SK-N-SH (cell line): ENCODE measurements at regions not wholly inside any gene's neighbourhood (a gene's known extent, or its start where the extent isn't known, plus 50 kb on each side); places are given as distances from the start of the nearest gene placed in this dataset.

Source experiments
- CTCF ChIA-PET: fragments of 300-600, 350-600 bp; formaldehyde crosslinking; extraction: SDS; loops from one replicate; lab custom pipeline; 2021; lab: Yijun Ruan, JAX
- POLR2A ChIA-PET: fragments of 350-600 bp; sonication (Branson Sonifier 250); formaldehyde crosslinking; extraction: SDS; loops from one replicate; lab custom pipeline; 2020; ENCODE audit warnings: antibody characterized with exemption, inconsistent platforms; lab: Yijun Ruan, JAX
- DNase-seq: peaks from one replicate; pipeline ENCODE4 v3.0.0; 2012
- H2AFZ ChIP-seq: fragments of 200-600 bp; sonication (generic); 2 replicates; pipeline ENCODE4 v1.8.1; 2016; ENCODE audit warnings: antibody characterized with exemption, mild to moderate bottlenecking, low read depth
- H3F3A ChIP-seq: fragments of 200-600 bp; sonication (generic); replicated peaks from 2 replicates; pipeline ENCODE3; 2016; ENCODE audit warnings: antibody characterized with exemption, mild to moderate bottlenecking; ENCODE audit not compliant: insufficient read depth
- H3K27ac ChIP-seq, 2 experiments: fragments of 200-500 bp in 1 of 2; fragments of 200-600 bp in 1 of 2; sonication (Bioruptor generic) in 1 of 2; sonication (generic), shearing (Covaris generic) in 1 of 2; 2 replicates each; pipeline versions ENCODE4 v1.5.1 to v1.6.1; 2014 to 2016; ENCODE audit warnings: low read depth in 2 of 2, inconsistent platforms in 1 of 2, low read length in 1 of 2, mild to moderate bottlenecking in 1 of 2, mixed read lengths in 1 of 2
- H3K27me3 ChIP-seq: fragments of 200-600 bp; sonication (generic), shearing (Covaris generic); 2 replicates; pipeline ENCODE4 v1.6.1; 2016; ENCODE audit warnings: mixed run types; ENCODE audit not compliant: insufficient read depth
- H3K36me3 ChIP-seq, 2 experiments: fragments of 200-500 bp in 1 of 2; fragments of 200-600 bp in 1 of 2; sonication (Bioruptor generic) in 1 of 2; sonication (generic) in 1 of 2; replicated peaks in 1 of 2; 2 replicates each; pipeline versions ENCODE3 to v1.5.1; 2014 to 2016; ENCODE audit warnings: low read length in 1 of 2, mild to moderate bottlenecking in 1 of 2; ENCODE audit not compliant: insufficient read depth in 2 of 2, control insufficient read depth in 1 of 2
- H3K4me1 ChIP-seq, 2 experiments: fragments of 200-500 bp in 1 of 2; fragments of 200-600 bp in 1 of 2; sonication (Bioruptor generic) in 1 of 2; sonication (generic), shearing (Covaris generic) in 1 of 2; 2 replicates each; pipeline versions ENCODE4 v1.5.1 to v1.6.1; 2014 to 2016; ENCODE audit warnings: low read depth in 1 of 2, low read length in 1 of 2, mixed run types in 1 of 2; ENCODE audit not compliant: insufficient read depth in 2 of 2, control insufficient read depth in 1 of 2
- H3K4me2 ChIP-seq: fragments of 200-600 bp; sonication (generic), shearing (Covaris generic); 2 replicates; pipeline ENCODE4 v1.6.1; 2017; ENCODE audit warnings: mixed run types
- H3K4me3 ChIP-seq, 2 experiments: fragments of 200-500 bp in 1 of 2; fragments of 200-600 bp in 1 of 2; sonication (Bioruptor generic) in 1 of 2; sonication (generic), shearing (Covaris generic) in 1 of 2; 2 replicates each; pipeline versions ENCODE4 v1.5.1 to v1.8.1; 2014 to 2016; ENCODE audit warnings: low read depth in 2 of 2, inconsistent platforms in 1 of 2, low read length in 1 of 2, mild to moderate bottlenecking in 1 of 2, mixed read lengths in 1 of 2, moderate library complexity in 1 of 2
- H3K79me2 ChIP-seq: fragments of 200-600 bp; sonication (generic); 2 replicates; pipeline ENCODE4 v1.8.1; 2017; ENCODE audit warnings: mild to moderate bottlenecking; ENCODE audit not compliant: insufficient read depth
- H3K9ac ChIP-seq: fragments of 200-600 bp; sonication (generic); 2 replicates; pipeline ENCODE4 v1.6.1; 2017; ENCODE audit warnings: mixed run types
- H3K9me2 ChIP-seq: fragments of 200-600 bp; sonication (generic); 2 replicates; pipeline ENCODE4 v1.6.1; 2017; ENCODE audit warnings: mixed run types
- H3K9me3 ChIP-seq: fragments of 200-600 bp; sonication (generic); 2 replicates; pipeline ENCODE4 v1.6.1; 2017; ENCODE audit warnings: mixed run types, mild to moderate bottlenecking, moderate library complexity
- H4K20me1 ChIP-seq: fragments of 200-600 bp; sonication (generic); 2 replicates; pipeline ENCODE4 v1.6.1; 2017; ENCODE audit warnings: mild to moderate bottlenecking, mixed run types; ENCODE audit not compliant: insufficient read depth
- ELF1 ChIP-seq: IDR thresholded peaks from 2 replicates; pipeline ENCODE4 v1.4.0; 2012
- FOXJ3 ChIP-seq: sonication (generic); formaldehyde crosslinking; IDR thresholded peaks from 2 replicates; pipeline ENCODE4 v1.5.1; 2020; ENCODE audit warnings: mild to moderate bottlenecking, missing genetic modification reagents
- GABPA ChIP-seq: IDR thresholded peaks from 2 replicates; pipeline ENCODE4 v1.4.0; 2012; ENCODE audit warnings: low read depth, mild to moderate bottlenecking
- GATA2 ChIP-seq: sonication (generic); formaldehyde crosslinking; IDR thresholded peaks from 2 replicates; pipeline ENCODE4 v1.5.0; 2020; ENCODE audit warnings: mild to moderate bottlenecking, missing genetic modification reagents
- POLR2AphosphoS5 ChIP-seq: IDR thresholded peaks from 2 replicates; pipeline ENCODE4 v1.6.1; 2012; ENCODE audit warnings: low read depth, low read length
- REST ChIP-seq: IDR thresholded peaks from 2 replicates; pipeline ENCODE4 v1.6.1; 2012; ENCODE audit warnings: mild to moderate bottlenecking, low read depth, low read length, moderate library complexity
- RXRA ChIP-seq: IDR thresholded peaks from 2 replicates; pipeline ENCODE4 v1.4.0; 2012; ENCODE audit warnings: low read depth, mild to moderate bottlenecking, borderline replicate concordance
- TAF1 ChIP-seq: IDR thresholded peaks from 2 replicates; pipeline ENCODE4 v1.6.1; 2012; ENCODE audit warnings: low read depth, mild to moderate bottlenecking, low read length, moderate library complexity, borderline replicate concordance
- TCF12 ChIP-seq: IDR thresholded peaks from 2 replicates; pipeline ENCODE4 v1.4.0; 2012
- USF1 ChIP-seq: IDR thresholded peaks from 2 replicates; pipeline ENCODE4 v1.4.0; 2012; ENCODE audit warnings: low read depth, borderline replicate concordance
- YY1 ChIP-seq: IDR thresholded peaks from 2 replicates; pipeline ENCODE4 v1.4.0; 2012; ENCODE audit warnings: low read depth, mild to moderate bottlenecking
- WGBS: methylation state at CpG from one replicate; pipeline ENCODE4 v1.1.6; 2017; ENCODE audit warnings: low lambda C conversion rate; 5-methylcytosine and 5-hydroxymethylcytosine counted together
- TF ChIP-seq, protein P1 (sequence below): fragments of 200-600 bp; sonication (generic); IDR thresholded peaks from 2 replicates; pipeline ENCODE4 v1.6.1; 2017; ENCODE audit warnings: antibody characterized with exemption, mild to moderate bottlenecking, moderate library complexity
- TF ChIP-seq, protein P2 (sequence below): IDR thresholded peaks from 2 replicates; pipeline ENCODE4 v1.4.0; 2012; ENCODE audit warnings: low read depth

DNA sequence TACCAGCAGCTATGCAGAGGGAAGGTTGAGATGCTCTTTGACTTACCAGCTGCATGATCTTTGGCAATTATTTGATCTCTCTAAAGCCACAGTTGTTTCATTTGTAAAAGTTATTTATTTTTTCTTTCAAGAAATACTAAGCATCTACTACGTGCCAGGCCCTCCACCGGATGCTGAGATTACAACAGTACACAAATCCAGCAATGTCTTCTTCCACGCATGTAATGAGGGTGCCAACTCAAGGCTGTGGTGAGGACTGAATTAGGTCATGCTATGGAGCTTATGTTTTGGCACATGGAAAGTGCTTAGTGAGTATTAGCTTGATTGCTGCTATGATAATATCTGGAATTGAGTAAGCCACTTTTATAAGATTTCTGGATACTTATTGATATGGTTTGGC is 358.2 kb downstream of the IRS2 start:
- no peak overlapping the region for H2AFZ ChIP-seq
- H3K36me3 ChIP-seq: no peaks in the 10 kb centered on the region
- ChIA-PET CTCF (no interaction called here), POLR2A (no interaction called here)
- H3K4me3 ChIP-seq: no peak overlapping the region
- H3K4me2 ChIP-seq: no peak overlapping the region
- H4K20me1 ChIP-seq: no peaks in the 10 kb centered on the region
- no peak overlapping the region for H3K27ac ChIP-seq
- no peak overlapping the region for H3K9ac ChIP-seq
- no peaks in the 10 kb centered on the region for H3K27me3 ChIP-seq
- TF ChIP-seq REST (no peak), ELF1 (no peak), YY1 (no peak), POLR2AphosphoS5 (no peak), USF1 (no peak)
- TF ChIP-seq, protein P1, sequence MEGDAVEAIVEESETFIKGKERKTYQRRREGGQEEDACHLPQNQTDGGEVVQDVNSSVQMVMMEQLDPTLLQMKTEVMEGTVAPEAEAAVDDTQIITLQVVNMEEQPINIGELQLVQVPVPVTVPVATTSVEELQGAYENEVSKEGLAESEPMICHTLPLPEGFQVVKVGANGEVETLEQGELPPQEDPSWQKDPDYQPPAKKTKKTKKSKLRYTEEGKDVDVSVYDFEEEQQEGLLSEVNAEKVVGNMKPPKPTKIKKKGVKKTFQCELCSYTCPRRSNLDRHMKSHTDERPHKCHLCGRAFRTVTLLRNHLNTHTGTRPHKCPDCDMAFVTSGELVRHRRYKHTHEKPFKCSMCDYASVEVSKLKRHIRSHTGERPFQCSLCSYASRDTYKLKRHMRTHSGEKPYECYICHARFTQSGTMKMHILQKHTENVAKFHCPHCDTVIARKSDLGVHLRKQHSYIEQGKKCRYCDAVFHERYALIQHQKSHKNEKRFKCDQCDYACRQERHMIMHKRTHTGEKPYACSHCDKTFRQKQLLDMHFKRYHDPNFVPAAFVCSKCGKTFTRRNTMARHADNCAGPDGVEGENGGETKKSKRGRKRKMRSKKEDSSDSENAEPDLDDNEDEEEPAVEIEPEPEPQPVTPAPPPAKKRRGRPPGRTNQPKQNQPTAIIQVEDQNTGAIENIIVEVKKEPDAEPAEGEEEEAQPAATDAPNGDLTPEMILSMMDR: no peak
- TF ChIP-seq, protein P2, sequence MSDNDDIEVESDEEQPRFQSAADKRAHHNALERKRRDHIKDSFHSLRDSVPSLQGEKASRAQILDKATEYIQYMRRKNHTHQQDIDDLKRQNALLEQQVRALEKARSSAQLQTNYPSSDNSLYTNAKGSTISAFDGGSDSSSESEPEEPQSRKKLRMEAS: no peak
- TF ChIP-seq, all 33 proteins: peak for 0
- WGBS: 93% methylated on average over 3 of the region's 3 CpGs
- Histone ChIP-seq H3F3A (no peaks in the 10 kb centered on the region), H3K4me1 (peaks cover 0 to 10% of the 10 kb centered on the region in 2 experiments; a peak in 1 of 4 replicates), H3K9me3 (no peaks in the 10 kb centered on the region), H3K79me2 (no peaks in the 10 kb centered on the region), H3K9me2 (no peaks in the 10 kb centered on the region)
- DNase-seq: no peak

- Histone ChIP-seq H3K79me2 (no peaks in the 10 kb centered on the region), H3K9me2 (no peaks in the 10 kb centered on the region), H3K27ac (no peak overlapping the region), H2AFZ (no peak overlapping the region), H3K36me3 (no peaks in the 10 kb centered on the region), H3K4me1 (peaks cover 0 to 10% of the 10 kb centered on the region in 2 experiments; a peak in 1 of 4 replicates), H3K9ac (no peak overlapping the region), H3K4me3 (no peak overlapping the region), H3K4me2 (no peak overlapping the region), H3K27me3 (no peaks in the 10 kb centered on the region), H4K20me1 (no peaks in the 10 kb centered on the region), H3F3A (no peaks in the 10 kb centered on the region), H3K9me3 (no peaks in the 10 kb centered on the region)
- TF ChIP-seq YY1 (no peak), FOXJ3 (CRISPR knock-in tag) (no peak), USF1 (no peak), RXRA (no peak), TCF12 (no peak), GATA2 (CRISPR knock-in tag) (no peak), GABPA (no peak), TAF1 (no peak), POLR2AphosphoS5 (no peak)
- TF ChIP-seq, protein P1: no peak
- TF ChIP-seq, protein P2: no peak
- ChIA-PET CTCF (no interaction called here), POLR2A (no interaction called here)
- DNase-seq: no peak
- 97% methylated on average over 3 of the region's 3 CpGs for WGBS
Measured at GRCh38 chr13:109427695-109428094, 358.7 kb downstream of the IRS2 start.
